ENCODE measurements at regions not wholly inside any gene's neighbourhood (a gene's known extent, or its start where the extent isn't known, plus 50 kb on each side); places are given as distances from the start of the nearest gene placed in this dataset.

GRCh38 chr9:88775559-88775958 is 215.7 kb upstream of the S1PR3 start:
- Histone ChIP-seq H3K27me3 (ENCODE audit: control insufficient read depth, insufficient read depth, low read length) (no peaks in the 10 kb centered on the region), H3K9me3 (ENCODE audit: control insufficient read depth, insufficient read depth, low read length) (no peaks in the 10 kb centered on the region), H3K4me3 (ENCODE audit: low read length) (no peak overlapping the region), H3K27ac (ENCODE audit: low read length) (no peak overlapping the region), H3K4me1 (ENCODE audit: control insufficient read depth, insufficient read depth, low read length) (peaks cover 9% of the 10 kb centered on the region), H3K36me3 (ENCODE audit: control insufficient read depth, insufficient read depth, low read length) (no peaks in the 10 kb centered on the region)
- H3K27ac Mint-ChIP-seq = no peak overlapping the region
- ATAC-seq (no peak), DNase-seq (no peak)
- H3K27me3 Mint-ChIP-seq (ENCODE audit: low read depth in 2 of 2) = peaks cover 9 to 18% of the 10 kb centered on the region in 2 donors
- peaks cover 5 to 18% of the 10 kb centered on the region in 2 donors for H3K4me1 Mint-ChIP-seq
- H3K36me3 Mint-ChIP-seq = no peaks in the 10 kb centered on the region
- no peak for TF ChIP-seq CTCF (IDR thresholded peaks at IDR 0.05)
- no peaks in the 10 kb centered on the region for H3K9me3 Mint-ChIP-seq
- intact Hi-C loops (cut with micrococcal nuclease) = no loop called here
- WGBS (ENCODE audit: insufficient coverage) = 83% methylated on average over 6 of the region's 6 CpGs
- H3K4me3 Mint-ChIP-seq = no peak overlapping the region

GRCh38 chr9:88775966-88776365 is 215.3 kb upstream of the S1PR3 start:
- TF ChIP-seq CTCF (IDR thresholded peaks at IDR 0.05) = no peak
- ATAC-seq = no peak
- 83% methylated on average over 3 of the region's 3 CpGs for WGBS (ENCODE audit: insufficient coverage)

GRCh38 chr9:88776717-88777497 is 214.4 kb upstream of the S1PR3 start:
- no peaks in the 10 kb centered on the region for H3K27me3 ChIP-seq (ENCODE audit: control insufficient read depth, insufficient read depth, low read length)
- H3K4me1 ChIP-seq (ENCODE audit: control insufficient read depth, insufficient read depth, low read length) = peaks cover 9% of the 10 kb centered on the region
- no peaks in the 10 kb centered on the region for H3K36me3 Mint-ChIP-seq
- peaks cover 12 to 13% of the 10 kb centered on the region in 2 donors for H3K27me3 Mint-ChIP-seq (ENCODE audit: low read depth in 2 of 2)
- WGBS (ENCODE audit: insufficient coverage) = 58% methylated on average over 7 of the region's 7 CpGs
- no peak overlapping the region for H3K27ac ChIP-seq (ENCODE audit: low read length)
- H3K4me3 Mint-ChIP-seq = no peak overlapping the region
- DNase-seq (no peak), ATAC-seq (no peak)
- H3K9me3 ChIP-seq (ENCODE audit: control insufficient read depth, insufficient read depth, low read length) = no peaks in the 10 kb centered on the region
- H3K4me3 ChIP-seq (ENCODE audit: low read length) = no peak overlapping the region
- no peak overlapping the region for H3K27ac Mint-ChIP-seq
- TF ChIP-seq CTCF (IDR thresholded peaks at IDR 0.05) = no peak
- H3K9me3 Mint-ChIP-seq = no peaks in the 10 kb centered on the region
- peaks cover 5 to 18% of the 10 kb centered on the region in 2 donors for H3K4me1 Mint-ChIP-seq
- no peaks in the 10 kb centered on the region for H3K36me3 ChIP-seq (ENCODE audit: control insufficient read depth, insufficient read depth, low read length)
- intact Hi-C loops (cut with micrococcal nuclease) = no loop called here

More at GRCh38 chr9:88775966-88776365, 215.3 kb upstream of the S1PR3 start:
- Histone ChIP-seq H3K36me3 (ENCODE audit: control insufficient read depth, insufficient read depth, low read length) (no peaks in the 10 kb centered on the region), H3K27me3 (ENCODE audit: control insufficient read depth, insufficient read depth, low read length) (no peaks in the 10 kb centered on the region), H3K4me1 (ENCODE audit: control insufficient read depth, insufficient read depth, low read length) (peaks cover 9% of the 10 kb centered on the region), H3K9me3 (ENCODE audit: control insufficient read depth, insufficient read depth, low read length) (no peaks in the 10 kb centered on the region), H3K4me3 (ENCODE audit: low read length) (no peak overlapping the region), H3K27ac (ENCODE audit: low read length) (no peak overlapping the region)
- Mint-ChIP-seq H3K4me3 (no peak overlapping the region), H3K27ac (no peak overlapping the region), H3K4me1 (peaks cover 5 to 18% of the 10 kb centered on the region in 2 donors), H3K36me3 (no peaks in the 10 kb centered on the region), H3K27me3 (ENCODE audit: low read depth in 2 of 2) (peaks cover 9 to 18% of the 10 kb centered on the region in 2 donors), H3K9me3 (no peaks in the 10 kb centered on the region)
- DNase-seq = no peak
- intact Hi-C loops (cut with micrococcal nuclease) = no loop called here
